ENCODE measurements at regions not wholly inside any gene's neighbourhood (a gene's known extent, or its start where the extent isn't known, plus 50 kb on each side); places are given as distances from the start of the nearest gene placed in this dataset.

DNA sequence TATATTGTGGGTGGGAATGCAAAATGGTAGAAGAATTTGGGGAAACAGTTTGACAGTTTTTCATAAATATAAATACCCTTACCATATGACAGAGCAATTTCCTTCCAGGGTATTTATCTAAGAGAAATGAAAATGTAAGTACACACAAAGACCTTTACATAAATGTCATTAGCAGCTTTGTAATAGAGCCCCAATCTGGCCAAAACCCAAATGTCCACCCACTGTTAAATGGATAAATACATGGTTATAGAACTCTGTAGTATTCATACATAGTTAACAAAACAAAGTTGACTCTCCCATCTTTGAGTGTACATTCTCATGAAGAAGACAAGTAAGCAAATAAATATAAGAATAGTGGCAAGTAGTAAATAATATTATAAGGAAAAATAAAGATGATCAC is 514.8 kb upstream of the NOX3 start:
- no peak for DNase-seq

DNA sequence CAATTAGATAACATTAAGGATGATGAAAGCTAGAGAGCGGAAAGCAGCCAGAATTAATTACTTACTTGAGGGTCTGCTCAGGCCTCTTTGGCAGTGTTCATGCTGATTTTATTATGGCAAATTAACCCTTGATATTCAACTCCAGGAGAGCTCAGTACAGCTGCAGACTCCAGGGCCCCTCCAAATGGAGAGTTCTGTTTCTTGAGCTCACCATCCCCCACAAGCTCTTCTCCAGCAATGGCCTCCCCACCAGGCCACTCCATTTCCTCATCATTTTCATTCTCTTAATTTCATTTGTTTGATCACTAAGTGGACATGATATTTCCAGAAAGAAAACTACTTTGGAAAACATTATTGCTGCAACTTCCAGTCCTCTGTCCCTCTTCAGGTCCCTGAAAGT is 513.3 kb upstream of the NOX3 start:
- DNase-seq = no peak

DNA sequence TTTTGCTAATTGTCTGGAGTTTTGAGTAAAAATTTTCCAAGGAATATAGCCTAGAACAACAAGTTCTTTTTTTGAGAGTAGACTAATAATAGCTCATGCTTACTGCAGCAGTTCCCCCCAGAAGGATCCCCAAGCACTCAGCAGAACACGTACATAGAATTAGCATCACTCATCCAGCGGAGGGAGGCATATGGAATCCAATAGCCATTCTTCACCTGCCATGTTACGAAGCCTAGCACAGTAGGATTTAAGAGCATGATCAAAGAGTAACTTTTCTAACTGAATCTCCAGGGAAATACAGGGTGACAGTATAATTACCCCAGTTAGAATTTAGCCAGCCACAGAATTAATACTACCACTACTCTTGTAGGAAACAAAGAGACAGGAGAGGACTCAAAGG is 511.7 kb upstream of the NOX3 start:
- no peak for DNase-seq

DNA sequence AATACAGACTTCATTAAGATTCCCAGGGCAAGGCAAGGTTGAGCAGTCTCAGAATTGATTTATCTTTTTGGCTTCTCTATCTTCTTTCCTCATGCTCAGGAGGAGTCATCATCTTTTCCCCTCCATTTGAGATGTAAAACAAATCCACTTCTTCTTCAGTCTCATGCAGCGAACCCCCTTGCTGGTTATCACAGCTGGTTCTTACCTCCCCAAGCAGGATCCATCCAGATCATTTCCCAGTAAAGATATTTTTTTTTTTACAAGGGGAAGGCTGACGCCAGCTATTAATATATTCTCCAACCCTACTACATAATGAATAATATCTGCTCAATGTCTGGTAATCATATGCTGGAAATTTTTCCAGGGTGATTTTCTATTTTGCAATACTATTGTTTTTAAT is 508.9 kb upstream of the NOX3 start:
- no peak for DNase-seq

DNA sequence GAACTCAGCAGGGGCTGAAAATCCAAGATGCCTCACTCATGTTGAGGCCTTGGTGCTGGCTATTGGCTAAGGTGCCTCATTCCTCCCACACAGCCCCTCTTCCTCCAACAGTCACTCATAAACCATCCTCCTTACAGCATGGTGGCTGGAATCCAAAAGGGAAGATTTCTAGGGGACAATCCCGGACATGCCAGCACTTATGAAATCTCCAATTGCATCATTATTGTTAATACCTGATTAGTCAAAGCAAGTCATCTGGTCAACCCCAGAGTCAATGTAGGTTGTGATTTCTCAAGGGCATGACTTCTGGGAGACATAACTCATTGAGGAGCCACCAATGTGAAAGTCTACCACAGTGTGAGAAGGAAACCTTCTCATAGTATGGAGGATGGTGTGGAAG is 506.6 kb upstream of the NOX3 start:
- DNase-seq = no peak

DNA sequence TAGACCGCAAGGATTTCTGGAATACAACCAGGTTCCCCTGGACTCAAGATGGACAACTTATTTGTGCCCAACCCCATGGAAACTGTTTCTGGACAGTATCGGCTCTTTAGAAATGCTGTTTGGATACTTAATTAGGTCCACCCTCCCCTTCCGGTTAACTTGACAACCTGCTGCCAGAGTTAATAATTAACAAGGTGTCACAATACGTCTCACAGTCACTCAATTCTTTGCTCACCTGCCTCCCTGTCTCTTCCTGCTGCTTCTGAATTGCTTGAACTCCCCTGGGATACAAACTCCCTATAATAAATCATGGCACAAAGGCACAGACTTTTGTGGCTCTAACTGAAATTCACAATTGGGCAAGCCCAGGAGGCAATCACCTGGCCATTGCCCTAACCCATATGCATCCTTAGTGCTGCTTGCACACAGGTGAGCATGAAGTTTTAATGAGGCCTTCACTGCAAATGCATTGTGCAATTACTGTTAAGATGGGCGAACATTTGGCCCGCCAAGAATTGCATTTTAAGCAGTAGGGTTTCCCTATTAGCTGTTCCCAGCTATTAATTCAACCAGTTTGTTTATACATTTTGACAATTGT is 504.4 kb upstream of the NOX3 start:
- no peak for DNase-seq

DNA sequence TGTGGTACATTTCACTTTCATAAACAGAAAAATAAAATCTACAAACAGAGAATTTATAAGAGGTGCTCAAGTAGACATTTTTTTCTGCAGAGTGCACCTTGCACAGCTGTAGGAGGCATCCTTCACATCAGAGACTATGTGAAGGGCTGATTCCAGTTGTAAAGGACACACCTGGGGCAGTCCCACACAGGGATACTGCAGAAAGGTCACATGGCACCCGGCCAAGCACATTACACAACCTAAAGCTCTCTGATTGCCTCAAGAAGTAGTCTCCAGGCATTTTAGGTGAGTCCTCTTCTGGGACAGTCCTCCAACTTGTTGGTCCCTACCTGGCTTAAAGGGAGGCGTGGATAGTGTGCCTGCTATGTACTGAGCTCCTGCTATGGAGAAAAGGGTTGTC is 502.9 kb upstream of the NOX3 start:
- DNase-seq = no peak

DNA sequence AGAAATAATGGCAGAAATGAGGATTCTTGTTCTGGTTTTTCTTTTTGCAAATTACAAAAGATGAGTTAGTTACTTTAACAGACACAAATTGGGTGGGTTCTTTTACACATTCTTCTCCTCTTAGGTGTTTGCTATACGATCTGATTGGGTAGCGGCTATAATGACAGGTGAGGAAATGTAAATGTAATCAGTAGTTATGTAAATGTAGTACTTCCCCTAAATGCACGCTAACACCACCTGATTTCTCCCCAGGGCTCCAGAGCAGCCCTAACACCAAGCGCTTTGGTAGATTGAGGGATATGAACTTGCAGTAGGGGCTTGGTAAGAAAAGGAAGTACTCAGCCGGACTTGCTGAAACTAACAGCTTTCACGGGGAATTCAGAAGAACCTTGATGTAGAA is 499.4 kb upstream of the NOX3 start:
- no peak for DNase-seq

DNA sequence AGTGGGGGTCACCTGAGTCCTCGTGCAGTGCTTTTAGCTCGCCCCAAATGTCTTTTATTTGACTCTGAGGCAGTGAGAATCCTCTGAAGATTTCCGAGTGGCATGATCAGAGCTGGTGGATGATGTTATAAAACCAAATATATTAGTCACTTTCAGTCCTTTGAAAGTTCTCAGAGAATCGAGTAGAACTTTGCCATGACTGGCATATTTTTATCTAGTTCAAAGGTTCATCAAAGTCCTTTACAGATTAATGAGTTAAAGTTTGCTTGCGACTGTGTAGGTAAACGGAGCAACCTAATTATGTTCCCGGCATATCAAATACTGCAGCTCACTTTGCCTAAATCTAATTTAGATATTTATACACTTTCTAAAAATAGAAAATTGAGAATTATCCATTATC is 498.5 kb upstream of the NOX3 start:
- DNase-seq = no peak

DNA sequence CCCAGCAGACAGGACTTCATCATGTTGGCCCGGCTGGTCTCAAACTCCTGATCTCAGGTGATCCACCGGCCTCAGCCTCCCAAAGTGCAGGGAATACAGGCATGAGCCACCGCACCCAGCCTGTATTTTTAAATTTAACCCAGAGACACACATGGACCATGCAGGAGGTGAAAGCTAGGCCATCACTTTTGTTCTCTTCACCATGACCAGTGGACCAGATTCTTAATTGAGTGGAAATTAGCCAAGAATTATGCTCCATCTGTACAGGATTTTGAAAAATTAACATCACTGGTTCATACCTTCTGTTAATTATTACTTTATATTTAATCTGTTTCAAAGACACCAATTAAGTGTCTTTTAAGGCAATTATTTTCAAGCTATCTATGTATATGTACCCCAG is 493.6 kb upstream of the NOX3 start:
- DNase-seq = no peak

DNA sequence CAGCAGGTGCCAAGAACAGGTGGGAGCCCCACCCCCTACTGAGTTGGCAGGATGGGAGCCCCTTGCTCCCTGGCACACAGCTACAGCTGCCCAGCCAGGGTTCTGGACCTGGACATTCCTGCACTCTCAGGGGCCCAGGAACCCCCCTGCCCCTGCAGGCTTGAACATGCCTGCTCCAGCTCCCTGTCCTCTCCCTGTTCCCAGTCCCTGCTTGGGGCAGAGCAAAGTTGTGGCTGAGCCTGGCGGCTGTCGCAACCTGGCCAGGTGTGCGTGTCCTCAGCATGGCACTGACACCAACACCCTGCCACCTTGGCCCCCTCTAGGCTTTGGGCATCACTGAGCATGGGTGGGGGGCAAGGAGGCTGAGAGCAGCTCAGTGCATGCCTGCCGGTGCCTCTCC is 491.2 kb upstream of the NOX3 start:
- DNase-seq = no peak

DNA sequence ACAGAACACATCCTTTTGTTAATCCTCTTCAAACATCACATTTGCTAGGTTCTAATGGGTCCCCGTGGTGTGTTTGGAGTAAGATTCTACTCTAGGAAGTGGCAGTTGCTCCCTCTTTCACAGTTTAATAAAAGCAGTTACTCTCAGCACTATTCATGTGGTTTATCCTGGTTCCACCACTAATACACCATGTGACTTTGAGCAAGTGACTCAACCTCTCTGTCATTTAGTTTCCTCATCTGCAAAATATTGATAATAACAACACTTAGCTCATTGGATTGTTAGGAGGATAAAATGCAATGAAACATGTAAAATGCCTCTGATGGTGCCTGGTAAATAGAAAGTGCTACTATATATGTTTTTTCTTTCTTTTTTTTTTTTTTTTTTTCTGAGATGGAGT is 488.0 kb upstream of the NOX3 start:
- DNase-seq = no peak

DNA sequence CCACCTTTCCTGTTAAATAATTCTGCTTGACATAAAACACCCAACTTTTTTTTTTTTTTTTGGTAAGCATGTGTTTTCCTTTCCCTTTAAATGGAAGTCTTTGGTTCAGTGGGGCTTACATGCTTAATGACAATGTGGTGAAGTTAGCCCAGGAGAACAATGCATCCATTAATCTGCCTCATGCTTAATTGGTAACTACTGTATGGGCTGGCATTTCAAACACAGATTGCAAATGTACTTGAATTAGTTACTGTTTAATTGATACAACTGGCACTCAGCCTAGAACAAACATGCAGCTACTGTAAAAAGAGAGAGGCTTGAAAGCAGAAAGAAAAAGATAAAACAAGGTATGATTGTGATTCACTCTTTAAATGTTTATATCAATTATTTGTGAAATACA is 483.6 kb upstream of the NOX3 start:
- no peak for DNase-seq

DNA sequence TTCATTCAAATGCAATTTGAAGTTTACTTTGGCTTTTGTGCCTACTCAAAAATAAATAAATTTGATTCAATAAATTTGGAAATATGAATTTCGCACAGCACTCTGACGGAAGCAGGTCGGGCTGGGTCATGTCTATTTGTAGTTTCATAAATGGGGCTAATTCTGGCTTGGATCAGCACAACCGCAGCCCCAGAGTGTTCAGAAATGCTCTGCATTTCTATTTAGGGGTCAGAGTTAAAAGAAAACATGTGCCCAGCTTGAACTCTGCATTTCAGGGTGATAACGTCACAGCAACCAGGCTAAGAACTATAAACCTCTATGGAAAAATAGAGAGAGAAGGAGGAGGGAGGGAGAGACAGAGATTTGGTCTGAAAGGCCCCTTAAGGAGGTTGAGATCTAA is 480.9 kb upstream of the NOX3 start:
- peak; percentile 29 for DNase-seq

DNA sequence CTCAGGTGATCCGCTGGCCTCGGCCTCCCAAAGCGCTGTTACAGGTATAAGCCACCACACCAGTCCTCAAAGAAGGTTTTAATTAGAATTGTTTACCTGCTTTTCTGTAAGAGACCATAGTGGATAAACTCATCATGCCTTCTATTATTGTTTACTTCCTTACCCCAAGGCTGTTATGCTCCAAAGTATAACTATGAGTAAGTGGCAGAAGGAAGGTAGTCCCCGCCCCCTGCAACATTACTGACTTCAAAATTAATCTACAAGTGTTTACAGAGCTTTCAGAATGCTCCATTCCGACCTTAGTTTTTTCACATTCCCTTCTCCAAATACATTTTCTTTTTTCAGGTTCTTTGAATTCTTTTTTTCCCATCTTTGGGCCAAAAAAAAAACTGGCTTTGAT is 480.5 kb upstream of the NOX3 start:
- DNase-seq = no peak

DNA sequence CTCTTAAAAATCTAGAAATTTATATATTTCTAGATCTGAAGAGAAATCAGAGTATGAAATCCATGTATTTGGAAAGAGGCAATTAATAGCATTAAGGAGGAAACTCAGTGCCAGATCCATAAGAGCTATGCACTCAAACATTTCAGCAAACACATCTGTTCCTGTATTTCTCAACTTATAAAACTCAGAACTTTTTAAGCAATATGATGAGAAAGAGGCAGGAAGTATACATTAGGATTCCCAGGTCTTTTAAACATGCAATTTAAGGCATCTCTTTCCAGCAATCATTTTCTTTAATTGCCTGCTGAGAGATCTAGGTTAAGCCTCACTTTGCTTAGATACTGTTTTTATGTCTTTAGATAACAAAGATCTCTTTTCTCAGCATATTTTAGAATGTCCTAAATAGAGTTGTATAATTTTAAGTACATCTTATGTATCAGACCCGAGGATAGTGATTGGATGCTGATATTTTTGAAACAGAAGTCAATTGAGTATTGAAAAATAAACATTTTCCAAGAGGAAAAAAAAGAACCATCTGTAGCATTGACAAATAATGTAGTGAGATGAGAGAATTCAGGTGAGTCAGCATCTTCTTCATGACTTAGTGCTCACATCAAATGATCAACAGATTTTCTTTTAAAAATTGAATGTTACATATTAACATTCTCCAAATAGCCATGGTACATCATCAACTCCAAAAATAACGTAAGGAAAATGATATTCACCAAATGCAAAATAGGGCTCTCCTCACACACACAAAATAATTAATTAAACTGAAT is 461.4 kb upstream of the NOX3 start:
- DNase-seq = no peak

DNA sequence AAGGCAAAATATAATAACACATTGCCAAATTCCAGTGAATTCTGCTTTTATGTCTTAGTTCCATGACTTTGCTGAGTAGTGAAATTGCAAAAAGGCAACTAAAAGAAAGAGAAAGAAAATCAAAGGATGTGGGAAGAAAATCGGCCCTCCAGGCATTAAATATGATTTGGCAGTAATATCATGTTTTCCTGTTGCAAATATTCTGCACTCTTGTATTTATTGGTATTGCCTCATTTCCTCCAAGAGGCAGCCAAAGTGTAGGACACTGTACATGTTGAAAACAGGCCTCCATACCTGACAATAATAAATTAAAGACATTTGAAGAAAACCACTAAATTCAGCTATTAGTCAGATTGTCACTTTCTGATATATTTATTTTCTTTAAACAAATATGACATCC is 460.0 kb upstream of the NOX3 start:
- DNase-seq = no peak

DNA sequence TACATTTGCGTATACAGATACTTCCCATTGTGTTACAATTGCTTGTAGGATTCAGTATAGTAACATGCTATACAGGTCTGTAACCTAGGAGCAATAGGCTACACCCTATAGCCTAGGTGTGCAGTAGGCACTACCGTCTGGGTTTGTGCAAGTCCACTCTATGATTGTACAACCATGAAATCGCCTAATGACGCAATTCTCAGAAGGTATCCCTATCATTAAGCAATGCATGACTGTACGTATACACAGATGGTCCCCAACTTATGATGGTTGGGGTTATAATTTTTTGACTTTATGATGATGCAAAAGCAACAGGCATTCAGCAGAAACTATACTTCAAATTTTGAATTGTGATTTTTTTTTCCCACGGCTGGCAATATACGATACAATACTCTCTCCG is 458.2 kb upstream of the NOX3 start:
- no peak for DNase-seq

DNA sequence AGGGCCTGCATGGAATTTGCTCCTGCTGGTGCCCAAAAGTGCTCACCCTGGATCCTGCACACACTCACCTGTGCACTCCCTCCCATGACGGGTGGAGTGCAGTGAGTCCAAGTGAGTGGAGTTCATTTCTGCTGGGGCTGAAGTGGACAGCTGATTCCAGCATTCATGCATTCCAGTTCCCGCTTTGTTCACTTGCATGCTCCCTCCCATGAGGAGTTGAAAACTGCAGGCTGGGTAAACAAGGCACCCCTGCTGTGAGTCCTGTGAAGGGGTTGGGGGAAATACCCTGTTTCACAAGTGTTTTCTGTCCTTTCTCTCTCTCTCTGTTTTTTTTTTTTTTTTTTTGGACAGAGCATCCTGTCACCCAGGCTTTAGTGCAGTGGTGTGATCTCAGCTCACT is 454.1 kb upstream of the NOX3 start:
- no peak for DNase-seq

DNA sequence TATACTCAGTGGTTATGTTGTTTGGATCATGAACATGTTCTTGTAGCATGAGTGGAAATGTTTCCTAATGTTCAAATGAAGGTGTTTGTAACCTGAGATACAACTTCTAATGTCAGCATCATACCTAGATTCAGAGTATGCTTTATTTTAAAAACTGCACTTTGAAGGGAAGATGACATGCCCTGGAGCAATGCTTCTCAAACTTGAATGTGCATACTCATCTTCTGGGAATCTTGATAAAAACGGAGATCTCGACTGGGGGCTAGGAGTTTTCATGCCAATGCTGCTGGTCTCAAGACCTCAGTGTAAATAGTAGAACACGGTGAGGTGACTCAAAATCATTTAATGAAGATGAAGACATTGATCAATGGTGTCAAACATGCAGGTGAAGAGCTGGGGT is 440.0 kb upstream of the NOX3 start:
- no peak for DNase-seq

DNA sequence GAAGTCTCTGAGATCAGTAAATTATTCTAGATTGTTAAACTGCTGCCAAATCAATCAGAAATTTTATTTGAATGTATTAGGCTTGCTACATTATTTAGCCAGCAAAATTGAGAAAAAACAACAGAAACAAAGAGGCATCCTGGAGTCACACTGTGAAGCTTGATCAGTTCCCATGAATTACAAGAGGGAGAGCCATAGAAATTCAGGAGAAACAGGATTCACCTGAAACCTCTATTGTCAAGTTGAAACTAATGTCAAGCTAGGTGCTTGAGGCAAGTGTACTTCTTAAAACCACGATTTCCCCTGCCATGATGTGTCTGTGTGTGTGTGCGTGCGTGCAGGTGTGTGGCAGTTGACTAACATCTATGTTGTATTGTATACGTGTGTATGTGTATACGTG is 439.1 kb upstream of the NOX3 start:
- no peak for DNase-seq

DNA sequence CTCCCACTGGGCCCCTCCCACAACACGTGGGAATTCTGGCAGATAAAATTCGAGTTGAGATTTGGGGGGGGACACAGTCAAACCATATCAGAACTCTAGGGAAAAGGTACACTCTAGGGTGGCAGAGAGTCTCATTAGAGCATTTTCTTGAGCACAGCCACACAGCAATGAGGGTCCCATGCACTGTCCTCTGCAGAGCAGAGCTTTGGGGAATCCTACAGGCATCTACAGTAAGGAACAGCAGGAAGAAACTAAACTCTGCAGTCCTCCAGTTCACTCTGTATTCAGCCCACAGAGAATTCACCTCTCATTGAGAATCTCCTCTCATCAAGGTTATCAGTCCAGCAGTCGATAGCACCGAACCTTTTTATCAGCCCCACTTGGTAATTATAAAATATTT is 438.6 kb upstream of the NOX3 start:
- no peak for DNase-seq

DNA sequence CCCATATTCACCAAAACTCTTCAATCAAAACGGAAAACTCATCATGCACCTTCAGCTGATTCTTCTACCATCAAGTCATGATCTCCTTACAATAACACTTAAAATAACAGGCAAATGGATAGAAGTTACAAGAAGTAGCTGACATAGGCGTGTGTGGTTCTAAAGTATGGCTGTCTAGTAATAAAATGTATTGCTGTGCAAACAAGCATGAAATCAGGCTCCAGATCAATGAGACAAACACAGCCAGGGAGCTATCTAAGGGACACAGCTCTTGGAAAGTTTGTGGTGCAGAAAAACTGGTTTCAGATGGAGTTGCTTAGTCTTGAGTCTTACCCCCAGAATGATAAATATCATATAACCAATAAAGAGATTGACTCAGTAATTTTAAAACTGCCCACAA is 434.8 kb upstream of the NOX3 start:
- DNase-seq = no peak

DNA sequence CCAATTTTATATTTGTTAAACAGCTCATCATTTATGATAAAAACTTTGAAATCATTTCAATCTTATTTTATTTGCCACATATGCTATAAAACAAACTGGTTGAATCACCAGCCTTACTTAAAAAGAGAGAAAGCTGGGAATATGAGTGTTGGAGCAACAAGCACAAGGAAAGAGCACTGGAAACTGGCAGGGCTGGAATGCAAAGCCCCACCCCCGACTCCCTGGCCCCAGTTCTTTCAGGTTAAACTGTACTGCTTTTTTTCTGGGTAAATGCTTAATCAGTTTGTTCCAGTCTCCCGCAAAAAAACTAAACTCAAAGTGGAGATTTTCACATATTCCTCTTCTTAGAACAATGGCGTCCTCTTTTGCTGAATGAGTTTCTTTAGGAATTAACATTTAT is 433.8 kb upstream of the NOX3 start:
- DNase-seq = no peak

DNA sequence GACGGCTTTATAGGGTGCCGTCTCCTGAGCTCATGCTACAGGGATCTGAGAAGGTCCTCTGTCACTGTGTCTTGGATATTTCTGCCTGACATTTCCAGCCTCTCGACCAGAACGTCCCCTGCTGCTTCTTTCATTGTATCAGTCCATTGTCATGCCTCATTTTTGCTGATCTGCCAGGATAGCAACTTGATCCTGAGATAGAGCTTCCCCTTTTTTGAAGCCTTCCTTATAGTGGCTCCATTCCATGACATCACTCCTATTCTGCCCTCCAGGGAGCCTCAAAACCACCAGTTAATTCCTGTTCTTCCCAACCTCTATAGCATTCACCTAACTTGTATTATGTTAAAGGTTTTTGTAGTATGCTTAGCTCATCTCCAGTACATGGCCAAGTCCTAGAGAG is 431.8 kb upstream of the NOX3 start:
- no peak for DNase-seq

All from left hindlimb (tissue), 1 donor.